Endothelial cell of hepatic sinusoid (primary cell): ENCODE measurements at regions not wholly inside any gene's neighbourhood (a gene's known extent, or its start where the extent isn't known, plus 50 kb on each side); places are given as distances from the start of the nearest gene placed in this dataset.
"Not testable (repeated sequence)": the region's sequence is repeated elsewhere in the genome, so short reads cannot be mapped to it uniquely, and the experiment has no call there.

Source experiments
- in situ Hi-C: cut with HindIII; loops from 2 replicates; pipeline ENCODE4 v1.10.0; 2017; ENCODE audit warnings: low sequenced_read_pairs

DNA sequence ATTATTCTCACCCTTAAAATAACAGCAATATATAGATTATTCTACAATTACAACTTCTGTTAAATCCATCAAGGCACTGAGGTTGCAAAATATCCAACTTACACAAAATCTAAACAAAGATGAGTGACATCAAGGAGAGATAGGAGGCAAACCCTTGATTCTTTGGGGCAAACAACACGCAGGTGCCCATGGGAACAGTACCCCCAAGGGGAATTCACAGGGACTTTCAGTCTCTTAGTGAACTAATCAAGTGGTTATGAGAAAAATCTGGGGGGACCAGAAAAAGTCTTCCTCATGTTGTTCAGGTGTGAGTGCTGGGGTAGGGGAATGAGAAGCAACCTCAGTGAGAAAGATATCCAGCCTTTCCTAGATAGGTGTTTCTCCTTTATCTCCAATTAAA is 1107.9 kb downstream of the PLA2G4A start:
- in situ Hi-C loops: no loop called here

GRCh38 chr1:187938092-187938491 is 1109.3 kb downstream of the PLA2G4A start:
- in situ Hi-C loops: no loop called here

DNA sequence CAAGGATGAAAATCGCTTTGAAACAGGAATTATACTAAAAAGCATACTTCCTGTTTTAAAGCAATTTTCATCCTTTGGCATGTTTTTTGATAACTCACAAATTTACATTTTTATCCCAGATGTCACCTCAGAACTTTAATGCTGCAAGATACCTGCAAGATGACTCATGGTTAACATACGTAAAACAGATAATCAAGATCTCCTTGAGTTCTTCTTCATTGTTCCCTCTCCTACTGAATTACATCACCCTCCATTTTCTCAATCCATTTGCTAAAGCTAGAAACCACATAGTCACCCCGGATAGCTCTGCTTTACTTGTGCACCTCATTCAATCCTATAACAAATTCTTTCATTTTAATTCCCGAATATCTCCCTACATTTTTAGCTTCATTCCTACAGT is 1114.2 kb downstream of the PLA2G4A start:
- in situ Hi-C loops: no loop called here

- in situ Hi-C loops: no loop called here
These were observed 1115.1 kb downstream of the PLA2G4A start for GRCh38 chr1:187943606-187944403.

GRCh38 chr1:187946661-187947060 is 1117.9 kb downstream of the PLA2G4A start:
- in situ Hi-C loops: not testable (repeated sequence)

DNA sequence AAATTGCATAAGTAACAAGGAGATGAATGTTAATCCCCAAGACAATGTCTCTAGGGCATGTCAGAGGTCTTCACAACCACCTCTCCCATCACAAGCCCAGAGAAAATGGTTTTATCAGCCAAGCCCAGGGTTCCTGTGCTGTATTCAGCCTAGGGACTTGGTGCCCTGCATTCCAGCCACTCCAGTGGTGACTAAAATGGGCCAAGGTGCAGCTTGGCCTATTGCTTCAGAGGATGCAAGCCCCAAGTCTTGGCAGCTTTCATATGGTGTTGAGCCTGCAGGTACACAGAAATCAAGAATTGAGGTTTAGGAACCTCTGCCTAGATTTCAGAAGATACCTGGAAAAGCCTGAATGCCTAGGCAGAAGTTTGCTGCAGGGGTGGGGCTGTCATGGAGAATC is 1118.6 kb downstream of the PLA2G4A start:
- in situ Hi-C loops: no loop called here

DNA sequence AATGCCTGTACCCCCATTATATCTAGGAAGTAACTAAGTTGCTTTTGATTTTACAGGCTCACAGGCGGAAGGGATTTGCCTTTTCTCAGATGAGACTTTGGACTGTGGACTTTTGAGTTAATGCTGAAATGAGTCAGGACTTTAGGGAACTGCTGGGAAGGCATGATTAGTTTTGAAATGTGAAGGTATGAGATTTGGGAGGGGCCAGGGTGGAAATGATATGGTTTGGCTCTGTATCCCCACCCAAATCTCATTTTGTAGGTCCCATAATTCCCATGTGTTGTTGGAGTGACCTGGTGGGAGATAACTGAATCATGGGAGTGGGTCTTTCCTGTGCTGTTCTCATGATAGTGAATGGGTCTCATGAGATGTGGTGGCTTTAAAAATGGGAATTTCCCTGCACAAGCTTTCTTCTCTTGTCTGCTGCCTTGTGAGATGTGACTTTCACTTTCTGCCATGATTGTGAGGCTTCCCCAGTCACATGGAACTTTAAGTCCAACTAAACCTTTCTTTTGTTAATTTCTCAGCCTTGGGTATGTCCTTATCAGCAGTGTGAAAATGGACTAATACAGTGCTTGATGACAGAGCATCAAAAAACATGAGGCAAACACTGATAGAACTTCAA is 1119.5 kb downstream of the PLA2G4A start:
- in situ Hi-C loops: no loop called here

DNA sequence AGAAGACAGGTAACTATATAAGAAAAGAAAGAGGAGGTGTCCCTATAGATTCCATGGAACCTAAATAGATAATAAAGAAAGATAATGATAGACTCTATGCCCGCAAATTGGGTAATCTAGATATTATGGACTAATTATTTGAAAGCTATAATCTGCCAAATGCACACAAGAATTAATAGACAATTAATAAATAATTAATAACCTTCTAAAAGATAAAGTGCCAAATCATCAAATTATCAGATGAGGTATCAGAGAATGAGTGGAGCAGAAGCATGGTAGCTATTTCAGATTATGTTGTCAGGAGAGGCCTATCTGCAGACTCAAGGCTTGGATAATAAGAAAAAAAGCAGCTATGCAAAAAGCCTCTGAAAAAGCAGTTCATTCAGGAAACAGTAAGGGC is 1120.8 kb downstream of the PLA2G4A start:
- in situ Hi-C loops: no loop called here

DNA sequence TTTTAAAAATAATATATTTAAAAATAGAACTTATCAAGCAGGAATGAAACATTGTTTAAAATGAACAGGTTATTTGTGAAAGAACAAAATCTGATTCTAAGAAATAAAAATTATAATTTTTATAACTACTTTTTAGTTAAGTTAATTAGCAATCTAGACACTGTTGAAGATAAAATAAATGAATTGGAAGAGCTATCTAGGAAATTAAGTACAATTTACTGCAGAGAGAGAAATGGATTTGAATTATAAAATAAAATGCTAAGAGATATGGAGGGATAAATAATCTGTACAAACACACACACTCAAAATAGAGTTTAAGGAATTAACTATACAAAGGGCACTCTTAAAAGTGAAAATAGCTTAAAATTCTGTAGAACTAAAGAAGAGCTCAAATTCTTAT is 1123.1 kb downstream of the PLA2G4A start:
- in situ Hi-C loops: no loop called here

DNA sequence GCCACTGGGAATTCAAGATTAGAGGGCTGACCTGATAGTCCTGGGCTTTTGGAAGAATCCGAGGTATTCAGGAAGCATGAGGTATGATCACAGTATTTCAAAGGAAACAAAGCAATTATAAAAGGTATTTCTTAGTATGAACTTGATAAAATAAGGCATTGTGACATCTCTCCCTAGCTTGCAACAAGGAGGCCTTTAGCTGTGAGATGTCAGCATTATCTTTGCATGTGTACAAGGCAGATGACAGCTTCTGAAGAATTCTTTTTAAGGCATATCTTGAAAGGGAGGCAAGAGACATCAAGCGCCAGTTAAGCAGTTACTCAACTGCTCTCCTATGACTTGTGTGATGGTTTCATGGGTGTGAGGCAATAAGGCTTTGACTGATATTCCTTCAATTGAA is 1123.7 kb downstream of the PLA2G4A start:
- in situ Hi-C loops: no loop called here

DNA sequence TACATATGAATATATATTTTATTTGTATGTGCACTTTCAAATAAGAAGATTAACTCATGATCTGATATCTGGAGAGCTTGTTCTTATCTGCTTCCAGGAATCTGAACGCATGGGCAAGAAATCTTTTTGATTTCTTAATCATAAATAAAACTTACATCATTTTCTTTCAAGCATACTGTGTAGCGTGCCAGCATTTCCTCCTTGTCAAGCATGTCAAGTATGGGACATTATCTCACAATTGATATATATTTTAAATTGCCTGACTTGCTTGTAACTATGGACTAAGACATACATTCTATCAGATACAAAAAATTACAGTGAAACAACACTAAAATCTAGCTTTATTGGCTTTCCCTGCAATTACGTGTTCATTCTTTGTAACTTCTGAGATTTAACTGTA is 1128.2 kb downstream of the PLA2G4A start:
- in situ Hi-C loops: no loop called here

GRCh38 chr1:187958207-187958606 is 1129.5 kb downstream of the PLA2G4A start:
- in situ Hi-C loops: no loop called here

DNA sequence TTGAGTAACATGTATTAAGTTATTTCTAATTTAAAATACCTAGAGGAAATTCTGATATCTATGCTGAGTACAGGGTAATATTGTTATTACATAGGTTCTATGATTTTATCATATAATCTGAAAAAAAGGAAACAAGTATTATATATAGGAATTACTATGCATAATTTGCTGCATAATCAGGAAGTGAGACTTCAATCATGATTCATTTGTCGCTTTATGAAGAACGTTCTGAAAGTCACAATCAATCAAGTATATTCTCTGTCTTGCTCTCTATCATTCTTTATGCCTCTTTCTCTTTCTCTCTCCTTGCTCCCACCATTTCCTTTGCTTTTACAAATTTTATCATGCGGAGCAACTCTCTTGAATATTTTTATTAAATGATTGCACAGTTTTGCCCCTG is 1130.3 kb downstream of the PLA2G4A start:
- in situ Hi-C loops: no loop called here

DNA sequence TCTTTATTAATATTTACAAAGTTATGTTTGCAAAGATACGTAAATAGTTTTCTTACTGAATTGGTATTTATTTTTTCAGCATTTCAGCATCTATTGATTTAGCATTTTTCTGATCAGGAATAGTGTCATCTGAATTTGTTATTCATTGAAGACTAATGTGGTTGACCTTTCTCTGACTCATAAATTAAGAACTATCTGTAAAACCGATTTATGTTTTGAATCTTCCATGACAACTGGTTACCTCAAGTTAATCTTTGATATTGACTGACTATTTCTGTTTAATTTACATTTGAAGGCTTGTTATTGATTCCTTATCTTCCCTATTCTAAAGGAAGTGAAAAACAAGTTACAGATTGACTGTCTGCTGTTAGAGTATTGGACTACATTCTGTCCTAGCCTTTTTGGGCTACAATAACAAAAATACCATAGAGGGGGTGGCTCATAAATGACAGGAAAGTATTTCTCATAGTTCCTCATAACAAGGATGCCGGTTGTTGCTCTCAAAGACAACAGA is 1131.4 kb downstream of the PLA2G4A start:
- in situ Hi-C loops: no loop called here

DNA sequence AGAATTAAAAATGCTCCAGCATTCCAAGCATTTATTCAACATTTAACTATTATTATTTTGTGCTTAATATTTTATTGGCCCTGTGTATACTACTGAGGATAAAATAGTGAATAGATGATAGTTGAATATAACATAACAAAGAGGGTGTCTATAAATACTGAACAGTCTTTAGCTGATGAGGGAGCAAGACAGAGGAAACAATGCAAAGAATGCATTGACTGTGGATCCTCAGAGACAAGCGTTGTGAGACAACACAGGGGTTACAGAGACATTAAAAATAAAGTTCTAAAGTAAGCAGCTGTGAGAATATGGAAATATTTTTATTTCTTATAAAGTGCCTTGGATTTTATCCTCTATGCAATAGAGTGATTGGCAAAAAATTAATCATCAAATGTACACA is 1133.1 kb downstream of the PLA2G4A start:
- in situ Hi-C loops: no loop called here

- in situ Hi-C loops: no loop called here
These were observed 1143.1 kb downstream of the PLA2G4A start for GRCh38 chr1:187971851-187972250.

DNA sequence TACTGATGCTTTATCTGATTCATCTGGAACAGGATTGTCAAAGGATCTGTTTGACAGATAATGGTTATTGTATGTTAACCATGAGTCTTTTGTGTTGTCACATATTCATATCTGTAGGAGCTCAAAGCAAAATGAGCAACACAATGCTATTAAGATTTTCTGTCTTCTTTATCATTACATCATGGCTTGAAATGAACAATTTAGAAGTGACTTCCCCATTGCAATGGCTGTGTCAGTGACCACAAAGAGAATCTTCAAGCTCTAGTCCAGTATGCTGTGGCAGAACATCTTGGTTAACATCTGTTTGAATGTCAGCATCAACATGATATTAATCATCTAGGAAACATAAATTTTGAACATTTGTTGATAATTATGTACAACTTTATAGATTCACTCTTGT is 1148.5 kb downstream of the PLA2G4A start:
- in situ Hi-C loops: no loop called here

DNA sequence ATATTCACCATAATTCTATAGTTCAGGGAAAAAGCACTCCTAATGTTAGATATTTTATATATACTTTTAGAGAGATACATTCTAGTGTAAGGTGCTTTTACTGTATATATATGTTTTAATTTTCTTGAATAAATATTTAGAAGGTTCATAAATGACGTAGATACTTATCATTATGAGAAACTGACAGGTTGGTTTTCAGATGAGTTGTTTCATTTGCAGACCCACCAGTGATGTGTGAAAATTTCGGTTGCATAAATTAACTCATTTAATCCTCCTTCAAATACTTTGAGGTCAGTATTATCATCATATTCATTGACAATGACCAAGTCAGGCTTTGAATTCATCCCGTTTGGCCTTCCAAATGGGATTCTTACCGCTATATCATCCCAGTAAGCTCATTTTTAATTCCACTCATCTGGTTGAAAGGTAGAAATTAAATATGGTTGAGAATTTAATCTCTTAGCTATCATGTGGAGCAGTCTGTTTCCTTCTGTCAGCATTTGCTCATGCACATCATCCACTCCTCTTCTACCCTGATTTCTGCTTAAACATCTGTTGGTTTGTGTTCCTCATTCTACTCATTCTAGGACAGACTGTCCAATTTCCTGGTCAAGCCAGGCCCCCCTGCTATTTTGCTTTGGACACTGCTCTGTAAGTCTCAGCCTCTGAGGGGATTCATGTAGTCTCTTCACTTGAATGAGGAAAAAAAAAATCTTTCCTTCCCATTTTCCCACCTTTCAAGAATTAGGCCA is 1156.6 kb downstream of the PLA2G4A start:
- in situ Hi-C loops: no loop called here

DNA sequence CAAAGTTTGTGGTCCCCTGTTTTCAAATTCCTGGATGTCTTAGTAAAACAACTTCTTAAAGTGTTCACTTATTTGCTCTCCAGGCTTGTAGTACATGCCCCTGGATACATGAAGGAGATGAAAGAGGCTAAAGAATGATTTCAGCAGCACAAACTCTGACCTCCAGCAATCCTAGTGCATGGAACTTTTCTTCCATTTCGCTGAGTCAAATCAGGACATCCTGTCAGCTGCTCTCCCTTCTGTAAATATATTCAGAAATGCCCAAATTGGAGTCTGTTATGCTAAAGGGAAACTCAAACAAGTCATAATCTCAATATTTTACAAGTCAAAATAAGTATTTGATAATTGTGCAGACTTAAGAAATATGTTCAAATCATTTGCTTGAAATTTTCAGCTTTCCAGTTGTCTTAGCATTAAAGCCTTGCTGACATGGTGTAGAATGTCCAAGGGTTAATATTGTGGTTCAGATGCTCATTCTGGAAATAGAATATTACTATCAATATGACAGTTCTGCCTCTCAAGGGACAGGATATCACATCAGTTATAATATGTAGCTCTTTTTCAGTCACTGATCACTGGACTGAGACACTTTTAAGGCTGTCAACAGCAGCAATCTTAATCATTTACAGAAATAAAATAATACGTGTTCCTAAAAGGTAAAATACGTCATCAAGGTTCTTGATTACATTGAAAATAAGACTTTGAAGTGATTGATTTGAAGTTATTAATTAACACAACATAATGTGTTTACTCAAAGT is 1157.3 kb downstream of the PLA2G4A start:
- in situ Hi-C loops: no loop called here

GRCh38 chr1:187987236-187987776 is 1158.6 kb downstream of the PLA2G4A start:
- in situ Hi-C loops: no loop called here

DNA sequence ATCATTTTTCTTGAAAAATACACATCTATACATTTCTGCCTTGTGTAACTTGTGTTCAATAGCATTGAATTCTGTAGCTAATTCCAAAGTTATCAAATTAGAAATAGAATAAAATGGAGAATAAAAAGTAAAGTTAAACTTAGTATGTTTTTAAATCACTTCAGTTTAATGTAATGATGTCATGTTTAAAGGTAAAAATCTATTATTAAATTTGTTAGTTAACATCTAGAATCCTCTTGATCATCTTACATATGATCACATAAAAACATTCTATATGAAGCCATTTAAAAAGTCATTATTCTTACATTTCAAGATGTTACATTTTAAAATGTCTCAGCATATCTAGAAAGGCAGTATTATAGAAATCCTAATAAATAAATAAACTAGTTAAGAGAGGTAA is 1163.2 kb downstream of the PLA2G4A start:
- in situ Hi-C loops: no loop called here
